ENCODE measurements at regions not wholly inside any gene's neighbourhood (a gene's known extent, or its start where the extent isn't known, plus 50 kb on each side); places are given as distances from the start of the nearest gene placed in this dataset.

DNA sequence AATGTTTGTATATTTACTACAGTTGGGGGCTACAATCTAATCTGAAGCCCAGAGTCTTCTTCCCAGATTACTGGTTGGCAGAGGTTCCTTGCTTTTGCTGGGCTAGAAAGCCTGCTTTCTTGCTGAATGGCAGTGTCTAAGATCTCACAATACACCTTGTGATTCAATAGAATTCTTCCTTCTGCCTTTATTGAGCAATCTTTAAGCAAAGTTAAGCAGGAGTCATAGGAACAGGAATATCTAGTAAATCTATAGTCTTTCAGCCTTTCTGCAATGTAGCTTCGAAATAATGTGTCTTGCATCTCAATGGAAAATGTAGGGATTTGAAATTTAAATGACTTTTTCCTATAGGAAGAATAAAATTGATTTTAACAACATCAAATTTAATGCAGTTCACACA lies 346.1 kb downstream of the SLITRK1 start:
- H3K9ac ChIP-seq (ENCODE audit: low read length in 3 of 3): no peak overlapping the region
- TF ChIP-seq, protein P1, sequence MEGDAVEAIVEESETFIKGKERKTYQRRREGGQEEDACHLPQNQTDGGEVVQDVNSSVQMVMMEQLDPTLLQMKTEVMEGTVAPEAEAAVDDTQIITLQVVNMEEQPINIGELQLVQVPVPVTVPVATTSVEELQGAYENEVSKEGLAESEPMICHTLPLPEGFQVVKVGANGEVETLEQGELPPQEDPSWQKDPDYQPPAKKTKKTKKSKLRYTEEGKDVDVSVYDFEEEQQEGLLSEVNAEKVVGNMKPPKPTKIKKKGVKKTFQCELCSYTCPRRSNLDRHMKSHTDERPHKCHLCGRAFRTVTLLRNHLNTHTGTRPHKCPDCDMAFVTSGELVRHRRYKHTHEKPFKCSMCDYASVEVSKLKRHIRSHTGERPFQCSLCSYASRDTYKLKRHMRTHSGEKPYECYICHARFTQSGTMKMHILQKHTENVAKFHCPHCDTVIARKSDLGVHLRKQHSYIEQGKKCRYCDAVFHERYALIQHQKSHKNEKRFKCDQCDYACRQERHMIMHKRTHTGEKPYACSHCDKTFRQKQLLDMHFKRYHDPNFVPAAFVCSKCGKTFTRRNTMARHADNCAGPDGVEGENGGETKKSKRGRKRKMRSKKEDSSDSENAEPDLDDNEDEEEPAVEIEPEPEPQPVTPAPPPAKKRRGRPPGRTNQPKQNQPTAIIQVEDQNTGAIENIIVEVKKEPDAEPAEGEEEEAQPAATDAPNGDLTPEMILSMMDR (IDR thresholded peaks at IDR 0.05; ENCODE audit: borderline replicate concordance, extremely low read depth, insufficient read depth): no peak
- H3K27ac ChIP-seq (ENCODE audit: low read depth in 2 of 2, low read length in 2 of 2): no peak overlapping the region
- H3K4me3 ChIP-seq (ENCODE audit: low read length in 3 of 3): no peak overlapping the region
- intact Hi-C loops (cut with DNase I): no loop called here
- FAIRE-seq (no peak), DNase-seq (no peak)
- no peaks in the 10 kb centered on the region for H3K4me1 ChIP-seq (ENCODE audit: control insufficient read depth in 2 of 3, insufficient read depth in 2 of 3, low read depth in 1 of 3, low read length in 3 of 3)
- H3K9me3 ChIP-seq (ENCODE audit: control insufficient read depth in 2 of 3, insufficient read depth in 1 of 3, low read length in 3 of 3): peaks cover 0 to 7% (median 0%) of the 10 kb centered on the region in 3 donors
- no peaks in the 10 kb centered on the region for H3K27me3 ChIP-seq (ENCODE audit: control insufficient read depth, insufficient read depth, low read length)
- no peaks in the 10 kb centered on the region for H3K36me3 ChIP-seq (ENCODE audit: control insufficient read depth in 2 of 3, insufficient read depth in 3 of 3, low read length in 3 of 3)

DNA sequence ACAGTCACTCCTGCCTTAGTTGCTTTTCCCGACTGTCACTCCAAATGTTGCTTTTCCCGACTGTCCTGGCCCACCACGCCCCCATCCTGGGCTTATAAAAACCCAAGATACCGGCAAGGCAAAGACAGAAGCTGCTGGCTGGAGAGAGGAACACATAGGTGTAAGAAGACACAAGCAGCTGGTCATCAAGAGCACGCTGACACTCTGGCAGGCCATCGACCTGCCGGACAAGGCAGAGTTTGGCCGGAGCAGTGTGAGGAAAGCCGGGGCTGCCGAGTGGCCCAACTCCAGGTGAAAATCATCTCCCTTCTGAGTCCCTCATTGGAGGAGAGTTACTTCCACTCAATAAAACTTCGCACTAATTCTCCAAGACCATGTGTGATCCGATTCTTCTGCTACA lies 349.5 kb downstream of the SLITRK1 start:
- H3K9ac ChIP-seq (ENCODE audit: low read length in 3 of 3): no peak overlapping the region
- FAIRE-seq: no peak
- no peak overlapping the region for H3K4me3 ChIP-seq (ENCODE audit: low read length in 3 of 3)
- H3K4me1 ChIP-seq (ENCODE audit: control insufficient read depth in 2 of 3, insufficient read depth in 2 of 3, low read depth in 1 of 3, low read length in 3 of 3): no peaks in the 10 kb centered on the region
- intact Hi-C loops (cut with DNase I): no loop called here
- H3K27ac ChIP-seq (ENCODE audit: low read depth in 2 of 2, low read length in 2 of 2): no peak overlapping the region
- H3K36me3 ChIP-seq (ENCODE audit: control insufficient read depth in 2 of 3, insufficient read depth in 3 of 3, low read length in 3 of 3): no peaks in the 10 kb centered on the region
- peak in 1 of 5 donors; percentile 43 for DNase-seq
- H3K27me3 ChIP-seq (ENCODE audit: control insufficient read depth, insufficient read depth, low read length): no peaks in the 10 kb centered on the region
- no peaks in the 10 kb centered on the region for H3K9me3 ChIP-seq (ENCODE audit: control insufficient read depth in 2 of 3, insufficient read depth in 1 of 3, low read length in 3 of 3)
- TF ChIP-seq, protein P1 (IDR thresholded peaks at IDR 0.05; ENCODE audit: borderline replicate concordance, extremely low read depth, insufficient read depth): no peak

DNA sequence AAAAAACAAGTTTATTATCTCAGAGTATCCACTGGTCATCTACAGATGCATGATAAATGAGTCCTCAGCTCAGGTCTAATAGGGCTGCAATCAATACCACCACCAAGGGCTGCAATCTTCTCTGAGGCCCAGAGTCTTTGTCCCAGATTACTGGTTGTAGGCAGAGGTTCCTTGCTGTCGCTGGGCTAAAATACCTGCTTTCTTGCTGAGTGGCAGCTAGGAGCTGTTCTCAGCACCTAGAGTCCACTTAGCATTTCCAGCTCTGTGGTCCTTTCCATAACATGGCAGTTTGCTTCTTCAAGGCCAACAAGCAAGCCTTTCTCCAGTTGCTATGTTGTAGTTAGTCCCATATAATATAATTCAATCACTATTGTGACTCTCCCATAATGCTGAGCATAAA lies 351.3 kb downstream of the SLITRK1 start:
- Histone ChIP-seq H3K27me3 (ENCODE audit: control insufficient read depth, insufficient read depth, low read length) (no peaks in the 10 kb centered on the region), H3K36me3 (ENCODE audit: control insufficient read depth in 2 of 3, insufficient read depth in 3 of 3, low read length in 3 of 3) (no peaks in the 10 kb centered on the region), H3K4me3 (ENCODE audit: low read length in 3 of 3) (no peak overlapping the region), H3K27ac (ENCODE audit: low read depth in 2 of 2, low read length in 2 of 2) (no peak overlapping the region), H3K9ac (ENCODE audit: low read length in 3 of 3) (no peak overlapping the region), H3K9me3 (ENCODE audit: control insufficient read depth in 2 of 3, insufficient read depth in 1 of 3, low read length in 3 of 3) (no peaks in the 10 kb centered on the region), H3K4me1 (ENCODE audit: control insufficient read depth in 2 of 3, insufficient read depth in 2 of 3, low read depth in 1 of 3, low read length in 3 of 3) (no peaks in the 10 kb centered on the region)
- DNase-seq (no peak), FAIRE-seq (no peak)
- intact Hi-C loops (cut with DNase I): no loop called here
- TF ChIP-seq, protein P1 (IDR thresholded peaks at IDR 0.05; ENCODE audit: borderline replicate concordance, extremely low read depth, insufficient read depth): no peak

DNA sequence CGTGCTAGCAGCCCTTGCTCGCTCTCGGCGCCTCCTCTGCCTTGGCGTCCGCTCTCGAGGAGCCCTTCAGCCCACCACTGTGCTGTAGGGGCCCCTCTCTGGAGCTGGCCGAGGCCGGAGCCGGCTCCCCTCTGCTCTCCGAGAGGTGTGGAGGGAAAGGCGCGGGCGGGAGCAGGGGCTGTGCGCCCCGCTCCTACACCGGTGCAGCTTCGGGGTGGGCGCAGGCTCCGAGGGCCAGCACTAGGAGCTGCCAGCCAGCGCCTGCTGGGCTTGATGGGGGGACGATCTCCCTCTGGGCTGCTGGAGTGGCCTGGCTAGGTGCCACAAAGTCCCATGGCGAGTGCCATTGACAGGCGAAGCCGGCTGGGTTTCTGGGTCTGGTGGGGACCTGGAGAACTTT lies 365.5 kb downstream of the SLITRK1 start:
- Histone ChIP-seq H3K4me1 (ENCODE audit: control insufficient read depth in 2 of 3, insufficient read depth in 2 of 3, low read depth in 1 of 3, low read length in 3 of 3) (no peaks in the 10 kb centered on the region), H3K27me3 (ENCODE audit: control insufficient read depth, insufficient read depth, low read length) (no peaks in the 10 kb centered on the region), H3K9ac (ENCODE audit: low read length in 3 of 3) (no peak overlapping the region), H3K9me3 (ENCODE audit: control insufficient read depth in 2 of 3, insufficient read depth in 1 of 3, low read length in 3 of 3) (no peaks in the 10 kb centered on the region), H3K27ac (ENCODE audit: low read depth in 2 of 2, low read length in 2 of 2) (no peak overlapping the region), H3K36me3 (ENCODE audit: control insufficient read depth in 2 of 3, insufficient read depth in 3 of 3, low read length in 3 of 3) (no peaks in the 10 kb centered on the region), H3K4me3 (ENCODE audit: low read length in 3 of 3) (no peak overlapping the region)
- DNase-seq (peak in 1 of 5 donors; percentile 62), FAIRE-seq (no peak)
- TF ChIP-seq, protein P1 (IDR thresholded peaks at IDR 0.05; ENCODE audit: borderline replicate concordance, extremely low read depth, insufficient read depth): no peak
- intact Hi-C loops (cut with DNase I): no loop called here
